ENCODE measurements at regions not wholly inside any gene's neighbourhood (a gene's known extent, or its start where the extent isn't known, plus 50 kb on each side); places are given as distances from the start of the nearest gene placed in this dataset.

DNA sequence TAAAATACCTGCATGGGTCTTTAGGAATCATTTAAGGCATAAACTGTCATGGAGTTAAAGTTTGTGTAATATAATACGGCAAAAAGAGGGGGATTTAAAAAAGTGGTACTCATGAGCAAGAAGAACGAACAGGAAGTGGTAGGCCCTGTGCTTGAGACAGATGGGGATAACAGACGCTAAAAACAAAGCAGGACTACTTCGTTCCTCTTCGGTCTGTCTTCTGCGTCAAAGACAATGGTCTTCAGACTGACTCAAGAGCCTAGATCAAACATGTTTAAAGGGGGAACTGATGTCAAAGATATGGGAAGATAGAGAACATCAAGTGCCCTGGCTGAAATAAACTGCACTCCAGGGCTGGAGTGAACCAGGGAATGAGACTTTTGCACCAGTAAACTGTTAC is 59.8 kb upstream of the RFX3 start:
- Mint-ChIP-seq H3K27me3 (no peaks in the 10 kb centered on the region), H3K4me3 (no peak overlapping the region), H3K27ac (no peak overlapping the region), H3K9me3 (ENCODE audit: insufficient read depth) (peaks cover 24% of the 10 kb centered on the region), H3K4me1 (peaks cover 3% of the 10 kb centered on the region)
- H4K20me1 ChIP-seq (ENCODE audit: control insufficient read depth, insufficient read depth, low read length, poor library complexity, severe bottlenecking) = no peaks in the 10 kb centered on the region
- ATAC-seq (ENCODE audit: low read depth) = no peak
- ChIA-PET POLR2A (no interaction called here), CTCF (no interaction called here)
- H3K27ac ChIP-seq (ENCODE audit: low read length in 2 of 2) = no peak overlapping the region
- TF ChIP-seq EZH2 (IDR thresholded peaks at IDR 0.05; ENCODE audit: borderline replicate concordance, insufficient read depth, low read depth, low read length, poor library complexity, severe bottlenecking) = no peak
- TF ChIP-seq, protein P1, sequence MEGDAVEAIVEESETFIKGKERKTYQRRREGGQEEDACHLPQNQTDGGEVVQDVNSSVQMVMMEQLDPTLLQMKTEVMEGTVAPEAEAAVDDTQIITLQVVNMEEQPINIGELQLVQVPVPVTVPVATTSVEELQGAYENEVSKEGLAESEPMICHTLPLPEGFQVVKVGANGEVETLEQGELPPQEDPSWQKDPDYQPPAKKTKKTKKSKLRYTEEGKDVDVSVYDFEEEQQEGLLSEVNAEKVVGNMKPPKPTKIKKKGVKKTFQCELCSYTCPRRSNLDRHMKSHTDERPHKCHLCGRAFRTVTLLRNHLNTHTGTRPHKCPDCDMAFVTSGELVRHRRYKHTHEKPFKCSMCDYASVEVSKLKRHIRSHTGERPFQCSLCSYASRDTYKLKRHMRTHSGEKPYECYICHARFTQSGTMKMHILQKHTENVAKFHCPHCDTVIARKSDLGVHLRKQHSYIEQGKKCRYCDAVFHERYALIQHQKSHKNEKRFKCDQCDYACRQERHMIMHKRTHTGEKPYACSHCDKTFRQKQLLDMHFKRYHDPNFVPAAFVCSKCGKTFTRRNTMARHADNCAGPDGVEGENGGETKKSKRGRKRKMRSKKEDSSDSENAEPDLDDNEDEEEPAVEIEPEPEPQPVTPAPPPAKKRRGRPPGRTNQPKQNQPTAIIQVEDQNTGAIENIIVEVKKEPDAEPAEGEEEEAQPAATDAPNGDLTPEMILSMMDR (IDR thresholded peaks at IDR 0.05) = no peak
- no peaks in the 10 kb centered on the region for H3K79me2 ChIP-seq (ENCODE audit: control insufficient read depth, insufficient read depth, low read length)
- H2AFZ ChIP-seq (ENCODE audit: insufficient read depth, low read depth, low read length, poor library complexity, severe bottlenecking) = no peak overlapping the region
- H3K9me3 ChIP-seq (ENCODE audit: control extremely low read depth in 1 of 3, control insufficient read depth in 2 of 3, insufficient read depth in 1 of 3, low read length in 2 of 3) = peaks cover 4 to 23% (median 4%) of the 10 kb centered on the region in 3 donors
- DNase-seq = no peak
- no peak overlapping the region for H3K9ac ChIP-seq (ENCODE audit: low read length)
- no peak overlapping the region for H3K4me2 ChIP-seq (replicated peaks; ENCODE audit: low read depth, low read length, poor library complexity, severe bottlenecking)
- intact Hi-C loops (cut with micrococcal nuclease) = no loop called here
- no peaks in the 10 kb centered on the region for H3K27me3 ChIP-seq (replicated peaks in 1 of 4; ENCODE audit: control extremely low read depth in 1 of 4, control insufficient read depth in 3 of 4, insufficient read depth in 4 of 4, low read length in 3 of 4)
- no peaks in the 10 kb centered on the region for H3K36me3 ChIP-seq (replicated peaks in 1 of 2; ENCODE audit: control extremely low read depth in 1 of 2, control insufficient read depth in 1 of 2, extremely low read depth in 1 of 2, insufficient read depth in 2 of 2, low read length in 1 of 2)
- 64% methylated on average over 6 of the region's 6 CpGs for WGBS (ENCODE audit: insufficient coverage)
- no peaks in the 10 kb centered on the region for H3K4me1 ChIP-seq (ENCODE audit: control insufficient read depth in 2 of 2, insufficient read depth in 2 of 2, low read length in 2 of 2)
- no peak overlapping the region for H3K4me3 ChIP-seq (ENCODE audit: control extremely low read depth in 1 of 5, extremely low read depth in 1 of 5, insufficient read depth in 1 of 5, low read depth in 2 of 5, low read length in 4 of 5)

GRCh38 chr9:3578786-3579185 is 53.0 kb upstream of the RFX3 start:
- no peak overlapping the region for H3K4me2 ChIP-seq (replicated peaks; ENCODE audit: low read depth, low read length, poor library complexity, severe bottlenecking)
- H3K9me3 ChIP-seq (ENCODE audit: control extremely low read depth in 1 of 3, control insufficient read depth in 2 of 3, insufficient read depth in 1 of 3, low read length in 2 of 3) = peaks cover 2 to 33% (median 14%) of the 10 kb centered on the region in 3 donors
- no peak for TF ChIP-seq EZH2 (IDR thresholded peaks at IDR 0.05; ENCODE audit: borderline replicate concordance, insufficient read depth, low read depth, low read length, poor library complexity, severe bottlenecking)
- TF ChIP-seq, protein P1 (IDR thresholded peaks at IDR 0.05) = no peak
- no peak overlapping the region for H3K9ac ChIP-seq (ENCODE audit: low read length)
- H3K4me3 Mint-ChIP-seq = no peak overlapping the region
- ChIA-PET POLR2A (no interaction called here), CTCF (interaction anchor here (1.0 kb wide), 1 partner anchor 13 kb away, joined by 3 read pairs; no protein-coding TSS in a partner anchor)
- H3K4me1 ChIP-seq (ENCODE audit: control insufficient read depth in 2 of 2, insufficient read depth in 2 of 2, low read length in 2 of 2) = no peaks in the 10 kb centered on the region
- H4K20me1 ChIP-seq (ENCODE audit: control insufficient read depth, insufficient read depth, low read length, poor library complexity, severe bottlenecking) = no peaks in the 10 kb centered on the region
- H3K79me2 ChIP-seq (ENCODE audit: control insufficient read depth, insufficient read depth, low read length) = no peaks in the 10 kb centered on the region
- no peaks in the 10 kb centered on the region for H3K36me3 ChIP-seq (replicated peaks in 1 of 2; ENCODE audit: control extremely low read depth in 1 of 2, control insufficient read depth in 1 of 2, extremely low read depth in 1 of 2, insufficient read depth in 2 of 2, low read length in 1 of 2)
- no peaks in the 10 kb centered on the region for H3K27me3 Mint-ChIP-seq
- no peak overlapping the region for H3K27ac ChIP-seq (ENCODE audit: low read length in 2 of 2)
- no peak for DNase-seq
- intact Hi-C loops (cut with micrococcal nuclease) = no loop called here
- no peak overlapping the region for H3K27ac Mint-ChIP-seq
- H3K9me3 Mint-ChIP-seq (ENCODE audit: insufficient read depth) = peaks cover 23% of the 10 kb centered on the region
- no peak overlapping the region for H2AFZ ChIP-seq (ENCODE audit: insufficient read depth, low read depth, low read length, poor library complexity, severe bottlenecking)
- H3K27me3 ChIP-seq (replicated peaks in 1 of 4; ENCODE audit: control extremely low read depth in 1 of 4, control insufficient read depth in 3 of 4, insufficient read depth in 4 of 4, low read length in 3 of 4) = no peaks in the 10 kb centered on the region
- H3K4me1 Mint-ChIP-seq = peaks cover 4% of the 10 kb centered on the region
- ATAC-seq (ENCODE audit: low read depth) = no peak
- no peak overlapping the region for H3K4me3 ChIP-seq (ENCODE audit: control extremely low read depth in 1 of 5, extremely low read depth in 1 of 5, insufficient read depth in 1 of 5, low read depth in 2 of 5, low read length in 4 of 5)
- WGBS (ENCODE audit: insufficient coverage) = no CpG with 5 or more reads among the region's 2 CpGs

Data from B cell (primary cell).